ENCODE measurements at regions not wholly inside any gene's neighbourhood (a gene's known extent, or its start where the extent isn't known, plus 50 kb on each side); places are given as distances from the start of the nearest gene placed in this dataset.
"Not testable (repeated sequence)": the region's sequence is repeated elsewhere in the genome, so short reads cannot be mapped to it uniquely, and the experiment has no call there.

- DNase-seq: no peak
These were observed 58.2 kb downstream of the RPRM start for GRCh38 chr2:153420394-153420793.

GRCh38 chr2:153417077-153417476 lies 61.5 kb downstream of the RPRM start:
- no peak for DNase-seq

- DNase-seq: no peak
These were observed 62.5 kb downstream of the RPRM start for GRCh38 chr2:153416071-153416470.

GRCh38 chr2:153408710-153409385 lies 69.7 kb downstream of the RPRM start:
- no peak for DNase-seq

GRCh38 chr2:153405196-153405595 lies 73.4 kb downstream of the RPRM start:
- DNase-seq: no peak

GRCh38 chr2:153404792-153405191 lies 73.8 kb downstream of the RPRM start:
- no peak for DNase-seq

- no peak for DNase-seq
These were observed 74.6 kb downstream of the RPRM start for GRCh38 chr2:153403940-153404339.

GRCh38 chr2:153403352-153403751 lies 75.2 kb downstream of the RPRM start:
- not testable (repeated sequence) for DNase-seq

GRCh38 chr2:153394686-153395085 lies 83.9 kb downstream of the RPRM start:
- peak; percentile 2 to 43 (median 27) for DNase-seq

GRCh38 chr2:153394247-153394646 lies 84.3 kb downstream of the RPRM start:
- no peak for DNase-seq

GRCh38 chr2:153393518-153393917 lies 85.0 kb downstream of the RPRM start:
- DNase-seq: no peak

- DNase-seq: peak in 1 of 3 donors; percentile 10
These were observed 87.4 kb downstream of the RPRM start for GRCh38 chr2:153391131-153391530.

GRCh38 chr2:153388246-153388645 lies 90.3 kb downstream of the RPRM start:
- DNase-seq: peak in 1 of 3 donors; percentile 17

GRCh38 chr2:153387203-153387602 lies 91.4 kb downstream of the RPRM start:
- no peak for DNase-seq

- DNase-seq: peak in 1 of 3 donors; percentile 8
These were observed 92.1 kb downstream of the RPRM start for GRCh38 chr2:153386481-153386897.

GRCh38 chr2:153373510-153374279 lies 104.9 kb downstream of the RPRM start:
- no peak for DNase-seq

GRCh38 chr2:153360239-153360638 lies 118.3 kb downstream of the RPRM start:
- DNase-seq: no peak

GRCh38 chr2:153354377-153354776 lies 124.2 kb downstream of the RPRM start:
- no peak for DNase-seq

GRCh38 chr2:153349603-153350002 lies 129.0 kb downstream of the RPRM start:
- no peak for DNase-seq

- DNase-seq: no peak
These were observed 130.6 kb downstream of the RPRM start for GRCh38 chr2:153347818-153348495.

- DNase-seq: no peak
These were observed 157.7 kb downstream of the RPRM start for GRCh38 chr2:153320879-153321278.

GRCh38 chr2:153311432-153311831 lies 167.1 kb downstream of the RPRM start:
- DNase-seq: peak in 1 of 3 donors; percentile 37

GRCh38 chr2:153308466-153308865 lies 170.1 kb downstream of the RPRM start:
- peak in 1 of 3 donors; percentile 23 for DNase-seq
